Activated T-cell treated with anti-CD3 and anti-CD28 coated beads, Interleukin-2, amount 50 U/mL, for 72 hours (primary cell): ENCODE measurements at regions not wholly inside any gene's neighbourhood (a gene's known extent, or its start where the extent isn't known, plus 50 kb on each side); places are given as distances from the start of the nearest gene placed in this dataset.
"Not testable (repeated sequence)": the region's sequence is repeated elsewhere in the genome, so short reads cannot be mapped to it uniquely, and the experiment has no call there.

ENCODE experiments used
- ATAC-seq, 2 donors: fragments of 150-1000 bp; cut with Tn5 transposase; replicated peaks in 1 of 2; 2 replicates each; pipeline ENCODE4 v1.10.0; 2021; ENCODE audit warnings: moderate library complexity in 2 of 2, mild to moderate bottlenecking in 1 of 2
- DNase-seq, 2 donors: peaks; one replicate each; pipeline ENCODE4 v3.0.0; 2021 to 2022; ENCODE audit warnings: mixed read lengths in 1 of 2
- H3K27ac Mint-ChIP-seq: one replicate; pipeline ENCODE4 v1.8.0; 2022; ENCODE audit warnings: mild to moderate bottlenecking, moderate library complexity, mixed read lengths
- H3K27me3 Mint-ChIP-seq: one replicate; pipeline ENCODE4 v1.8.0; 2022; ENCODE audit warnings: low read depth, mixed read lengths
- H3K36me3 Mint-ChIP-seq, 2 donors: one replicate each; pipeline ENCODE4 v1.8.0; 2022; ENCODE audit warnings: mixed read lengths in 2 of 2, mild to moderate bottlenecking in 1 of 2; ENCODE audit not compliant: insufficient read depth in 2 of 2
- H3K4me1 Mint-ChIP-seq: one replicate; pipeline ENCODE4 v1.8.0; 2022; ENCODE audit warnings: low read depth, mixed read lengths
- H3K4me3 Mint-ChIP-seq, 2 donors: one replicate each; pipeline ENCODE4 v1.8.0; 2022; ENCODE audit warnings: mild to moderate bottlenecking in 2 of 2, mixed read lengths in 2 of 2, moderate library complexity in 2 of 2
- H3K9me3 Mint-ChIP-seq, 2 donors: one replicate each; pipeline ENCODE4 v1.8.0; 2022; ENCODE audit warnings: mixed read lengths in 2 of 2

DNA sequence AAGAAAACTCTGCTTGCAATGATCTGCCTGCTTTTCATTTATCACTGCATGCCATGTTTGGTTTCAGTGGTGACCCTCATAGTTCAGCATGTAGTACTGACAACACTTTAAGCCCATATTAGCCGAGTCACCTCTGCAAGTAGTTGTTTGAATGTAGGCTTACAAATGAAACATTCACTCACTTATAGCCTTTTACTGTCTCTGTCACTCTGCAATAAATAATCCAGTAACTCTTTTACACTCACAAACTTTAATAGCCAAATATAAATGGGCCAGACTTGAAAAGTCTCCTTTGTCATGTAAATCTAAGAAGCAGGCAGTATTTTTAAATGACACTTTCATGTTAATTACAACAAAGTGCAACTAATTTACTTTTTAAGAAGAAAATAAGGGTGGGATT, 1460.0 kb upstream of the ADGRB3 start:
- H3K4me1 Mint-ChIP-seq = no peaks in the 10 kb centered on the region
- no peaks in the 10 kb centered on the region for H3K27me3 Mint-ChIP-seq
- no peak overlapping the region for H3K27ac Mint-ChIP-seq
- H3K9me3 Mint-ChIP-seq = peaks cover 2 to 5% of the 10 kb centered on the region in 2 donors
- no peak overlapping the region for H3K4me3 Mint-ChIP-seq
- no peaks in the 10 kb centered on the region for H3K36me3 Mint-ChIP-seq
- no peak for ATAC-seq
- DNase-seq = no peak

DNA sequence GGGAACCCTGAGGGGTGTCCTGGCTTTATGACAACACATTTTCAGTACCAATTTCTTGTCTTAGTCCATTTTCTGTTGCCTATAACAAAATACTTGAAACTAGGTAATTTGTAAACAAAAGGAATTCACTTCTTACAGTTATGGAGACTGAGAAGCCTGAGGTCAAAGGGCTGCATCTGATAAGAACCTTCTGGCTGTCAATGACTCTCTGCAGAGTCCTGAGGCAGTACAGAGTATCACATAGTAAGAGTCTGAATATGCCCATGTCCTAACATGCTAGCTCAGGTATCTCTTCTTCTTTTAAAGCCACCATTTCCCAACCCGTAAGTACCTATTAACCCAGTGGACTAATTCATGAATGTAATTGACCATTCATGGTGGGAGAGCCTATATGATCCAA, 1458.6 kb upstream of the EYS start:
- ATAC-seq = no peak
- peaks cover 3 to 6% of the 10 kb centered on the region in 2 donors for H3K9me3 Mint-ChIP-seq
- no peak for DNase-seq
- H3K27ac Mint-ChIP-seq = no peak overlapping the region
- H3K27me3 Mint-ChIP-seq = no peaks in the 10 kb centered on the region
- peaks cover 0 to 5% of the 10 kb centered on the region in 2 donors for H3K36me3 Mint-ChIP-seq
- H3K4me3 Mint-ChIP-seq = no peak overlapping the region
- no peaks in the 10 kb centered on the region for H3K4me1 Mint-ChIP-seq

DNA sequence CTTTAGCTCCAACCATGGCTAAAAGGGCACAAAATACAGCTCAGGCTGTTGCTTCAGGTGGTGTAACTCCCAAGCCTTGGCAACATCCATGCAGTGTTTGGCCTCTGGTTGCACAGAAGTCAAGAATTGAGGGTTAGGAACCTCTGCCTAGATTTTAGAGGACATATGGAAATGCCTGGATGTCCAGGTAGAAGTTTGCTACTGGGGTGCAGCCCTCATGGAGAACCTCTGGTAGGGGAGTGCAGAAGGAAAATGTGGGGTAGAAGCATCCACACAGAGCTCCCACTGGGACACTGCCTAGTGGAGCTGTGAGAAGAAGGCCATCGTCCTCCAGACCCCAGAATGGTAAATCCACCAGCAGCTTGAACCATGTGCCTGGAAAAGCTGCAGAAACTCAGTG, 1453.8 kb upstream of the EYS start:
- no peak for DNase-seq
- Mint-ChIP-seq H3K27me3 (no peaks in the 10 kb centered on the region), H3K36me3 (peaks cover 0 to 5% of the 10 kb centered on the region in 2 donors), H3K4me1 (no peaks in the 10 kb centered on the region), H3K4me3 (no peak overlapping the region), H3K9me3 (peaks cover 6% of the 10 kb centered on the region in 2 donors), H3K27ac (no peak overlapping the region)
- no peak for ATAC-seq

DNA sequence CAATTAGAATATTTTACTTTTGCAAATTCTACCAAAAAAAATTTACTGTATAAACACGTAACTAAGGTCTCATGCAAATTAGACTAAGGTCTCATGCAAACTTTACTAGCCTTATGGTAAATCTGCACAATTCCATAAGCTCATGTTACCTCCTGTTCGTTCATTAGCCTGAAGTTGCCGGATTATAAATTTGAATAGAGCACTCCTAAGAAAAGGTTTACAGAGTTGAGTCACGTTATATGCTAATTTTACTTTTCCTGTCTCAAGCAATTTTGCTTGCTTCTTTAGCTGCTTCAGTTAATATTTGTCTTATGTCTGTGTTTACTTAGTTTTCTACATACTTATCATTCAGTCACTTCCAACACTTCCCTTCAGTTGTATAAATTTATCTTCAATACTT, 1434.0 kb upstream of the EYS start:
- Mint-ChIP-seq H3K27ac (no peak overlapping the region), H3K4me3 (no peak overlapping the region), H3K9me3 (peaks cover 0 to 2% of the 10 kb centered on the region in 2 donors), H3K27me3 (no peaks in the 10 kb centered on the region), H3K4me1 (no peaks in the 10 kb centered on the region), H3K36me3 (no peaks in the 10 kb centered on the region)
- ATAC-seq (no peak), DNase-seq (no peak)

DNA sequence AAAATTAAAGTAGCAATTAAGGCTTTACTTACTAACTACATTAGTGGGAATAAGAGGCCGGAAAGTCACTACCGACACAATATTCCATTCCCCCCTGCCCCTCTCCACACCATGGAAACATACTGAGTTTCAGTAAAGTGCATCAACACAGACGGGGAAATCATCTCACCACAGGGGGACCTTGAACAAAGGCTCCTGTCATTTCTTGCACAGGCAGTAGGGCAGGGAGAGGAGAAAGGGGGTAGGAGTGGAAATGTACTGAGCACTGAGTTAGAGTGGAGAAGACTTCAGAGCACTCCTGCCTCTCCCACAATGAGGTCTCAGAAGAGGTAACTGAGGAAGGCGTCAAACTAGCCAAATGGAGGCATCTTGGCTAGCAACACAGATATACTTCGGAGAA, 1426.9 kb upstream of the EYS start:
- H3K27me3 Mint-ChIP-seq = no peaks in the 10 kb centered on the region
- ATAC-seq (no peak), DNase-seq (no peak)
- H3K9me3 Mint-ChIP-seq = peaks cover 3 to 4% of the 10 kb centered on the region in 2 donors
- H3K36me3 Mint-ChIP-seq = no peaks in the 10 kb centered on the region
- no peak overlapping the region for H3K27ac Mint-ChIP-seq
- H3K4me1 Mint-ChIP-seq = no peaks in the 10 kb centered on the region
- no peak overlapping the region for H3K4me3 Mint-ChIP-seq

DNA sequence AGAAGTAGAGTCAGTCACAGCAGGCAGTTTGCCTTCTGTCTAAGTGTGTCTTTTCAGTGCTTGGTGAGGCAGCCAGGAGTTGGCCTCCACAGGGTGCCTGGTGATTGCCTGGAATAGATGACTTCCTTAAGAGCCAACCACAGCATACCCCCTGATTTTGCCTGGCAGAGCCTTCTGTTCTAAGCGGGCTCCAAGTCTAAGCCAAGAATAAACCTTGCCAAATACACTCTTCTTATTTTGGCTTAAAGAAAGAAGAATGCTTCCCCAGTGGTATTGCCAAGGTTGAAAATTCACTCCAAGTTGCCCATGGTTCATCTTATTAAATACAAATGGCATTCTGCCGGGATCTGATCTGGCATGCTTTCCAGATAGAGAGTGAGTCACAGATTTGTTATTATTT, 1424.8 kb upstream of the EYS start:
- Mint-ChIP-seq H3K4me3 (no peak overlapping the region), H3K27me3 (no peaks in the 10 kb centered on the region)
- ATAC-seq = no peak

DNA sequence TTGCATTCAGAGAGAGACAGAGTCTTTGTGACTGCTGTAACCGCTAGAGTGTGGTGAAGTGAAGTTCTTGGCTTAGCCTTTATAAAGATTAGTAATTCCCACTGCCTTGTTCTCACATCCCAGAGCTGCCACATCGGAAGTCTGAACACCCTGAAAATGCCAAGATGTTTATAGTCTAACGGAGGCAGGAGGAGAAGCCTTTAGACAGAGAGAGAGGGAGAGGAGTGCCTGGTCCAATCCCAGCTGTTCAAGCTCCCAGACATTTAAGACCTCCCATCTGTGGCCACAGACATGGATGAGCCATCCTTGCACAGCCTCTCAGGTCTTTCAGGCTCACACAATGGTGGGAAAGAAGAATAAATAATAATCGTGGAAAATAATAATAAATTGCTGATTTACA, 1422.8 kb upstream of the EYS start:
- H3K27ac Mint-ChIP-seq = no peak overlapping the region
- ATAC-seq (no peak), DNase-seq (no peak)
- no peaks in the 10 kb centered on the region for H3K27me3 Mint-ChIP-seq
- peaks cover 2 to 4% of the 10 kb centered on the region in 2 donors for H3K9me3 Mint-ChIP-seq
- H3K4me3 Mint-ChIP-seq = no peak overlapping the region
- no peaks in the 10 kb centered on the region for H3K4me1 Mint-ChIP-seq
- H3K36me3 Mint-ChIP-seq = no peaks in the 10 kb centered on the region

More for the DNA sequence above, 1424.8 kb upstream of the EYS start:
- Mint-ChIP-seq H3K4me1 (no peaks in the 10 kb centered on the region), H3K36me3 (no peaks in the 10 kb centered on the region), H3K9me3 (peaks cover 3 to 4% of the 10 kb centered on the region in 2 donors), H3K27ac (no peak overlapping the region)
- DNase-seq = no peak

DNA sequence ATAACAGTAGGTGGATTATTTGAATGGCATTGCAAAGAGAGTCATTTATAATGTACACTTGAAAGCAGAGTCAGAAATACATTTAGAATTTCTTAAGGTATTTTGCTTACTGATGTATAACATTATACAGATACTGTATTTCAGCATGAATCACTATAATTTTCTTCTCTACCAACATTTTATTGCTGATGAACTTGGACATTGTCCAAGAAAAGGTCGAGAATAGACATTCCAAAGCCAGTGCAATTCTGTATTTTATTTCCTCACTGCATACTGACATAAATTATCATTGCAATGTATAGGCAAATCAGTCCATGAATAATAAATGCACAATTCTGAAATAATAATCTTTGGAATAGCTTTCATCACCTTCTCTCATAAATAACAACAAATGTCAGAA, 1420.0 kb upstream of the EYS start:
- Mint-ChIP-seq H3K4me1 (no peaks in the 10 kb centered on the region), H3K36me3 (no peaks in the 10 kb centered on the region), H3K9me3 (peaks cover 0 to 4% of the 10 kb centered on the region in 2 donors), H3K27me3 (no peaks in the 10 kb centered on the region), H3K4me3 (no peak overlapping the region), H3K27ac (no peak overlapping the region)
- ATAC-seq = no peak
- no peak for DNase-seq

DNA sequence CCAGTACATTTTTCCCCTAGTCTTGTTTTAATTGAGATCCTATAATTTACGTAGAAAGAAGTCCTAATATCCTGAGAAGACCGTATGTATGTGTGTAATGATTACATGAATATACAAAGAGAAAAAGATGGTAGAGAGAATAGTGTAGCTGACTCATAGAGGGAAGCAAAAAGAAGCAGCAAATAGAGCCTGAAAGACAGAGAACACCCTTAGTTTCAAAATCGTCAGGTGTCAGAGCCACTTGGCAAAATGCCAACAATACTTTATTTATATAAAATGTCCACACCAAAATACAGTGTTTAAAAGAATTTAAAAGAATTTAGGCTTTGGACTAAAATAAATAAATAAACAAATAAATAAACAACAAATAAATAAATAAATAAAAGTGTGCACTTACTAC, 1414.1 kb upstream of the EYS start:
- Mint-ChIP-seq H3K4me3 (no peak overlapping the region), H3K27me3 (no peaks in the 10 kb centered on the region), H3K36me3 (peaks cover 0 to 1% of the 10 kb centered on the region in 2 donors), H3K27ac (no peak overlapping the region), H3K4me1 (no peaks in the 10 kb centered on the region), H3K9me3 (peaks cover 1 to 2% of the 10 kb centered on the region in 2 donors)
- DNase-seq (no peak), ATAC-seq (no peak)

DNA sequence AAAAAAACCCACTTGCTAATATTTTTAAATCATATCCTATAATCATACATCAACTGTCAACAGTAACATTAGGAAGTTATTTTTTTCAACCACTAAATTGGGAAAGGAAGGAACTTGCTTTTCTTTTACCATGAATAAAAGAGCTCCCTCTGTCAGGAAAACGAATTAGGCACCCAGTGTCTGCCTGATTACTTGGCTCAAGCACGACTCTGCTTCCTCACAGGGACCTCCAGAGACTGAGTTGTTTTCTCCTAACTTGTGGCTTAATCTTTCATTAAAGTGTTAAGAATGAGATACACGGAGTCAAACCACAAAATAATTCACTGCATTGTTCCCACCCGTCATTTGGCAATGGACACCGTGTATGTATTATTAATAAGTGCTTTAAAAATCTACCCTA, 1405.1 kb upstream of the EYS start:
- H3K9me3 Mint-ChIP-seq = peaks cover 4 to 7% of the 10 kb centered on the region in 2 donors
- ATAC-seq (no peak), DNase-seq (no peak)
- H3K27ac Mint-ChIP-seq = no peak overlapping the region
- H3K36me3 Mint-ChIP-seq = no peaks in the 10 kb centered on the region
- H3K27me3 Mint-ChIP-seq = no peaks in the 10 kb centered on the region
- H3K4me3 Mint-ChIP-seq = no peak overlapping the region
- H3K4me1 Mint-ChIP-seq = no peaks in the 10 kb centered on the region

DNA sequence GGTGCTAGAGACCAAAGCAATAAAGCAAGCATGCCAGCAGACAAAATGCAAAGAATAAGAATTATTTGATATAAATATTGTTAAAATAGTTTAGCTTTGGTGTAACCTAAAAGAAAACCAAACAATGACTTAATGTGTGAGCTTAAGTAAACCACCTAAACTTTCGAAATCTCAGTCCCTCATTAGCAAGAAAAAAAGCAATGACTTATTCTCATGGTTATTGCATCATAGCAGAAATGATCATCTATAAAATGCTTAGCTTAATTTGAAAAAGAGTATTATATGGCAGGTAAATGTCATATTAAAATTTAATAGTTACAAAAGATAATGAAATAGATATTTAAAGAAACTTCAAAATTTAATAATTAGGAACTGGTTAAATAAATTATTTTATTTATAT, 1395.7 kb upstream of the EYS start:
- Mint-ChIP-seq H3K4me1 (no peaks in the 10 kb centered on the region), H3K36me3 (no peaks in the 10 kb centered on the region), H3K27me3 (no peaks in the 10 kb centered on the region), H3K4me3 (no peak overlapping the region), H3K9me3 (peaks cover 3% of the 10 kb centered on the region in 2 donors), H3K27ac (no peak overlapping the region)
- no peak for ATAC-seq
- DNase-seq = no peak

DNA sequence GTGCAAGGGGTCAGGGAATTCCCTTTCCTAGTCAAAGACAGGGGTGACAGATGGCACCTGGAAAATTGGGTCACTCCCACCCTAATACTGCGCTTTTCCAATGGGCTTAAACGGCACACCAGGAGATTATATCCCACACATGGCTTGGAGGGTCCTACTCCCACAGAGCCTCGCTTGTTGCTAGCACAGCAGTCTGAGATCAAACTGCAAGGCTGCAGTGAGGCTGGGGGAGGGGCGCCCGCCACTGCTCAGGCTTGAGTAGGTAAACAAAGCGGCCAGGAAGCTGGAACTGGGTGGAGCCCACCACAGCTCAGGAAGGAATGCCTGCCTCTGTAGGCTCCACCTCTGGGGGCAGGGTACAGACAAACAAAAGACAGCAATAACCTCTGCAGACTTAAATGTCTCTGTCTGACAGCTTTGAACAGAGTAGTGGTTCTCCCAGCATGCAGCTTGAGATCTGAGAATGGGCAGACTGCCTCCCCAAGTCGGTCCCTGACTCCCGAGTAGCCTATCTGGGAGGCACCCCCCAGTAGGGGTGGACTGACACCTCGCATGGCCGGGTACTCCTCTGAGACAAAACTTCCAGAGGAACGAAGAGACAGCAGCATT, 1388.7 kb upstream of the EYS start:
- H3K4me3 Mint-ChIP-seq, H3K36me3 Mint-ChIP-seq, ATAC-seq, H3K9me3 Mint-ChIP-seq, H3K27ac Mint-ChIP-seq, DNase-seq, H3K4me1 Mint-ChIP-seq, H3K27me3 Mint-ChIP-seq: not testable (repeated sequence)

DNA sequence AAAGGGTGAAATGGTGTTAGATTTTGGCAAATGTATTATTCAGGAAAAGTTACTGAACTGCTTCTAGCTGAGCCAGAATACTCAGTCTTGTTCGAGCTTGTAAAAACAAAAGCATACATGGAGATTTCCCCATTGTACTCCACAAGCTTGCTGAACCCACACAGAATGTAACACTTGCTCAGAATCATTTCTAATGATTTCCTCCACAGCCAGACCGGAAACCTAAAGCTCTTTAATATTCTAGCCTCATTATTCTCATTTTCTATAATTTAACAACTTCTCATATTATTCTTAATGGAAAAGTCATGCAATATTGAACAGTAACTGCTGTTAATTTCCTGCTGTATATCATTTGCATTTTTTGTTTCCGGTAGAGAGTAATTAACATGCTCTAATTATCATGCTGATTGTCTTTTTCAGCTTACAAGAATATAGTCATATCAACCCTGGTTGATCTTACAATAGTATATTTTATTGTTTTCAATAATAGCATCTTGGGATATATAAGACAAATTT, 1387.5 kb upstream of the EYS start:
- H3K4me1 Mint-ChIP-seq = no peaks in the 10 kb centered on the region
- H3K27ac Mint-ChIP-seq = no peak overlapping the region
- no peaks in the 10 kb centered on the region for H3K27me3 Mint-ChIP-seq
- H3K4me3 Mint-ChIP-seq = no peak overlapping the region
- ATAC-seq = no peak
- peaks cover 1 to 8% of the 10 kb centered on the region in 2 donors for H3K9me3 Mint-ChIP-seq
- peaks cover 2% of the 10 kb centered on the region in 2 donors for H3K36me3 Mint-ChIP-seq
- no peak for DNase-seq

DNA sequence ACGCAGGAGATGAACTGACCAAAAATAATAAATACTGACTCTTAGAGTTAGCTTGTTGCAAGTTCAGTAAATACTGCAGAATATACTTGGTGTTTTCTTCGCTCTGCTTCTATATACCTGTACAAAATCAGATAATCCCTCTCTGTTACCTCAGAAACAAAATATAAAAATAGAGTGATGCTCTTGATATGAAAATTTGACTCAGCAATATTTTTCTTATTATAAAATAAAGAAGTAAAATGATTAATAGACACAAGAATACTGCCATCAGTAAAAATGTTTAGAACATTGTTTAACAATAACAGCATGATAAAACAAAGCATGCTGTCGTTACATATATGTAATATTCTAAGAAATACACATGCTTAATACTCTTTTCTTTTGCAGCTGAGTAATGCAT, 1366.9 kb upstream of the EYS start:
- Mint-ChIP-seq H3K4me1 (no peaks in the 10 kb centered on the region), H3K27ac (no peak overlapping the region), H3K9me3 (peaks cover 0 to 2% of the 10 kb centered on the region in 2 donors), H3K27me3 (no peaks in the 10 kb centered on the region), H3K4me3 (no peak overlapping the region), H3K36me3 (no peaks in the 10 kb centered on the region)
- ATAC-seq (no peak), DNase-seq (no peak)
